Bone marrow (tissue), 2 donors: ENCODE measurements at regions not wholly inside any gene's neighbourhood (a gene's known extent, or its start where the extent isn't known, plus 50 kb on each side); places are given as distances from the start of the nearest gene placed in this dataset.
"Not testable (repeated sequence)": the region's sequence is repeated elsewhere in the genome, so short reads cannot be mapped to it uniquely, and the experiment has no call there.

Source experiments
- DNase-seq, 2 donors: peaks; one replicate each; lab custom pipeline; 2025; lab: John Stamatoyannopoulos, UW

- no peak for DNase-seq
Observed at GRCh38 chr1:238912148-238912547, 474.2 kb upstream of the CHRM3 start.

- DNase-seq: not testable (repeated sequence)
Observed at GRCh38 chr1:238902752-238903151, 483.6 kb upstream of the CHRM3 start.

- DNase-seq: no peak
Observed at GRCh38 chr1:238900334-238900865, 486.0 kb upstream of the CHRM3 start.

- no peak for DNase-seq
Observed at GRCh38 chr1:238898856-238899255, 487.5 kb upstream of the CHRM3 start.

- DNase-seq: no peak
Observed at GRCh38 chr1:238895911-238896310, 490.5 kb upstream of the CHRM3 start.

- DNase-seq: no peak
Observed at GRCh38 chr1:238892612-238893011, 493.8 kb upstream of the CHRM3 start.

- no peak for DNase-seq
Observed at GRCh38 chr1:238861342-238862066, 524.9 kb upstream of the CHRM3 start.

GRCh38 chr1:238833919-238834318 lies 552.4 kb upstream of the CHRM3 start:
- DNase-seq: no peak

GRCh38 chr1:238832106-238832505 lies 554.3 kb upstream of the CHRM3 start:
- no peak for DNase-seq

GRCh38 chr1:238830036-238830611 lies 556.2 kb upstream of the CHRM3 start:
- no peak for DNase-seq

- no peak for DNase-seq
Observed at GRCh38 chr1:238826891-238827290, 559.5 kb upstream of the CHRM3 start.

- DNase-seq: no peak
Observed at GRCh38 chr1:238823416-238823815, 563.0 kb upstream of the CHRM3 start.

GRCh38 chr1:238811211-238811879 lies 575.0 kb upstream of the CHRM3 start:
- DNase-seq: no peak

- no peak for DNase-seq
Observed at GRCh38 chr1:238790882-238791281, 595.5 kb upstream of the CHRM3 start.

GRCh38 chr1:238789916-238790667 lies 596.3 kb upstream of the CHRM3 start:
- DNase-seq: no peak

- DNase-seq: no peak
Observed at GRCh38 chr1:238787471-238787870, 598.9 kb upstream of the CHRM3 start.

GRCh38 chr1:238783633-238784032 lies 602.7 kb upstream of the CHRM3 start:
- no peak for DNase-seq

- DNase-seq: no peak
Observed at GRCh38 chr1:238779716-238780115, 606.7 kb upstream of the CHRM3 start.

GRCh38 chr1:238778113-238778512 lies 608.3 kb upstream of the CHRM3 start:
- no peak for DNase-seq

GRCh38 chr1:238777551-238777950 lies 608.8 kb upstream of the CHRM3 start:
- DNase-seq: no peak

- DNase-seq: no peak
Observed at GRCh38 chr1:238776126-238776525, 610.2 kb upstream of the CHRM3 start.

GRCh38 chr1:238772322-238772721 lies 614.0 kb upstream of the CHRM3 start:
- no peak for DNase-seq
